GM21717 (cell line): ENCODE measurements at regions not wholly inside any gene's neighbourhood (a gene's known extent, or its start where the extent isn't known, plus 50 kb on each side); places are given as distances from the start of the nearest gene placed in this dataset.

Experiments
- ATAC-seq: cut with Tn5 transposase; IDR thresholded peaks from one replicate; pipeline ENCODE4 v1.9.1; 2021; ENCODE audit warnings: mild to moderate bottlenecking, moderate library complexity; ENCODE audit not compliant: unreplicated experiment

GRCh38 chr4:17188125-17188524 lies 289.7 kb upstream of the LDB2 start:
- ATAC-seq = no peak

DNA sequence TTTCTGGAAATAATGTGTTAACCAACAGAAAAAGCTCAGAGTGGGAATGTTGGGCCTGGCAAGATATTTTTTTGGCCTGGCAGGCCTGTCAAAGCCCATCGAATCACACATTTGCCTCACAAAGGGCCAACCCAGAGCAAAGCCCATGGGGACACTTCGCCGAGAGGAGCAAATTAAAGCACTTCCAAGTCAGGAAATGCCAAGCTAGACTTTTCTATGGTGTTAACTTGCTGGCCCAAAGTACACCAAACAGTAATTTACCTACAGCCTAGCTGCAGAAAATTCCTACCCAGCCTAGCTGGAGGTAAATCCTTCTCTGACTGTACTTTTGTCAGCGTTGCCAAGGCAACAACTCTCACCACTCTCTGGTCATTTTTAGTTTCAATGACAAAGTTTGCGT lies 288.6 kb upstream of the LDB2 start:
- ATAC-seq = no peak

DNA sequence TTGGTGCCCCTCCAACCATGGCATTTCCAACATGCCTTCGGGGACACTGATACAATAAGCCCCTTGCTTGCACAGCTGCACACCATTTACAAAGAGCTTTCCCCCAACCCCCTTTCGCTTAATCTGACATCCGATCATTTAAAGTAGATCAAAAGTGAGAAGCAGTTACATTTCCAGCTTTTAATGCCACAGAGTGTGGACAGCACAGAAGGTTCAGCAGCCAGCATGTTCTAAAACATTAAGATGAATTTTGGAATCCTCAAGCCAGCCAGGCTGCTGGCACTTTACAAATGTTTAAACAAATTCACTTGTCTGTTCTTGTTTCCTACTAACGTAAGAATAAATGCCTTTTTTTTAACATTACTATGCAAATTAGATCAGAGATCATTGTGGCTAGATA lies 284.4 kb upstream of the LDB2 start:
- ATAC-seq = no peak

DNA sequence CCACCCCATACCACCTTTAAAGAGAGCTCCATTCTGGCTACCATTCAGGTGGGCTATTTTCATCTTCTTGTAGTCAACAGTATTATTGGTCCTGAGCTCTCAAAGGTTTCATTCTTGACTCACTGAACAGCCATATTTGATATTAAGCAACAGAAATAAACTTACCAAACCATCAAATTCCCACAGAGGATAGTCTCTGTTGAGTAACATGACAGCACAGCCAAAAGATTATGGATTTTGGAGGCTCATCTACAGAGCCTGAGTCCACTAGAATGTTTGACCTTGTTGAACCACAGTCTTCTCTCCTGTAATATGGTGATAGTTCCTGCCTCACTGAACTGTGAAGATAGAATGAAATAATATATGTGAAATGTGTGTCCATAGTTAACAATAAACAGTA lies 276.3 kb upstream of the LDB2 start:
- ATAC-seq = no peak

- no peak for ATAC-seq
Measured at GRCh38 chr4:17173300-17173699, 274.9 kb upstream of the LDB2 start.

DNA sequence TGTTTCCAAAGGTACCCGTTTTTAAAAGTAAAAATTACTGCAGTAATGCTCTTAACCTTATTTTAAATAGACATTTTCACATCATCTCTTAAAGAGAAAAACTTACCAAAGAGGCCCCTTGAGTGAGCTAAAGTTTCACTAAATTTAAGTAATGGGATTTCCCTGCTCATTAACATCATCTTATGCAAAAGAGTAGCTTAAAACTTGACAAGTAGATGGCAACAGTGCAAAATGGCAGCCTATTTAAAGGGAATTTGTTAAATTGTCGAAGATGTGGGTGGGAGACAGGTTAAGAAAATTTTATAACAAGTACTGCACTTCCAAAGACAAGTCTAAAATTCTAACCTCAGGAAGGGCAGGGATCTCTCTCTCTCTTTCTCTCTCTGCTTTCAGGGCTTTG lies 271.7 kb upstream of the LDB2 start:
- no peak for ATAC-seq

GRCh38 chr4:17169699-17170098 lies 271.3 kb upstream of the LDB2 start:
- no peak for ATAC-seq

DNA sequence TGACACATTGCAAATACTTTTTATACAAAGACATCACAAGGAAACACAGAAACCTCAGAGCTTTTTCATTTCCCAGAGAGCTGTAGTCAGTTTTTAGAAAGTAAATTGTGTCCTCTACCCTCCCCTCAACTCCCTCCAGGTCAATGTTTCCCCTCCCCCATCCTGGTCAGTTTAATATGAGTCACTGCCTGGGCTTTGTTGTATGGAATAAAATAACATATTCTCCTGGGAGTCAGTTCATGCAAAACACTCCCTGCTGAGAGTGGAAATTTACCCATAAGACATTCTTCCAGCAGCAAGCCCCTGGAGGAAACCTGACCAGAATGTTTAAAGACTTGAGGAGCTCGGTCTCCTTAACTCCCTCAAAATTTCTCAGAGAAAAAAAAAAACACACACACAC lies 270.1 kb upstream of the LDB2 start:
- no peak for ATAC-seq

GRCh38 chr4:17166954-17167353 lies 268.5 kb upstream of the LDB2 start:
- no peak for ATAC-seq

DNA sequence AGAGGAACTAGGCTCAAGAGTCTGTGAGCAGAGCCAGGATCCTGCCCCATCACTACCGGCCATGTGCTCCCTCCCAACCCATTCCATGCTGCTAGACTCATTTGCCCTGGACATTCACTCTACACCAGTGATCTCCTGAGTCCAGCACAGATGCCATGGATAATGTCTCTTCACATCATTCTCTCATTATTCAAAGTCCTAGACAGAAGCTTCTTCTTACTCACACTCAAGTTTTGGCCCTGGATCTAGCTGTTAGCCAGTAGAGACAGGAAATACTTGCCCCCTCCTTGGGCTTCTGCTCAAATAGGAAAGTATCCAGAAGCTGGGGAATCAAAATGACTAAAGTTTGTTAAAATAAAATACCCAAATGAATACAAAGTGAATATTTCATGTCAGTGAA lies 266.8 kb upstream of the LDB2 start:
- no peak for ATAC-seq

DNA sequence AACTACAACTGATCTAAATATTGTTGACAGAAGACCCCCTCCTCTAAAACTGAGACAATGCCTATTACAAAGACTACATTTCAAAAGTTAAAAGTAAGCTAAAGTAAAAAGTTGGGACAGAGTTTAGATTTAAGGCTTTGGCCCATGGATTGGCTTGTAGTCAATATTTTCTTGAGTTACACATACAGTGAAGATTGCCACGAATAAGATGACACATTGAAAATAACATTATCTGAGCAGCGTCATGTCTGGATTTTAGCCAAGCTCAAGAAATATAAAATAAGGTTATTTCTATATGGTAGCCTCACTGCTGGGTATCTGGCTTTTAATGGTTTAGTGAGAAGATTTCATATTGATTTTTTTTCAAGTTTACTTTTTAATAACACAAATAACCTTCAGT lies 266.2 kb upstream of the LDB2 start:
- no peak for ATAC-seq

- no peak for ATAC-seq
Measured at GRCh38 chr4:17163156-17163771, 264.8 kb upstream of the LDB2 start.

DNA sequence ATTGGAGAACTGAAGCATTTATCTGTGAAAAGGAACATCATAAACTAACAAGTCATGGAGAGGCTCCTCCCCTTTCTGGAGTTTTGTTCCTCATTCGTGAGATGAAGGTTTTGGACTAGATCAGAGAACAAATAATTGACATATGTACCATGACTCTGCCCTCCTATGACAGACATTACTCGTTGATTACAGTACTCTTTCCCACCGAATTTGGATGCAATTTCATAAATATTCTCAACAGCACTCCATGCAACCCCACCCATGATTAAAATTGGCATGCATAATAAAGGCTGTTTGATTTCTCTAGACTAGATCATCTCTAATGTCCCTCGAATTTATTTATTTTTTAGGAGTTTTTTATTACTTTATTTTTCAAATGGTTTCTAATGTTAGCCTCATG lies 258.9 kb upstream of the LDB2 start:
- ATAC-seq = no peak

- no peak for ATAC-seq
Measured at GRCh38 chr4:17155486-17155885, 257.0 kb upstream of the LDB2 start.

DNA sequence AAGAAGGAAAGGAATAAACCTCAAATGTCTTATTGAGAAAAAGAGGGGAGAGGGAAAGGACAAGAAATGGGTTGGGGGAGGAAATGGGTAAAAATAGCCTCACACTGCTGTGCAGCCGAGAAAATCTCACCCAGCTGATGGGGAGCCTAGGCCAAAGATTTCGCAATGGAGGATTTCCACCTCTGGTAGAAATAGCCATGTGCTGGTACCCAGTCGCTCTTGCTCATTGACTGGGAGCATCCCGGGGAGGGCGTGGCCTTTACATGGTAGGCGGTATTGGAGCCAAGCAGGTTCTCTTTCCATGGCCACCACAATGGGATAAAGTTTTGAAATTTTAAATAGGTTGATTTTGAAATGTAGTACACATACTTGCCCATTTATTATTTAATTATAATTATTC lies 255.1 kb upstream of the LDB2 start:
- ATAC-seq = no peak

DNA sequence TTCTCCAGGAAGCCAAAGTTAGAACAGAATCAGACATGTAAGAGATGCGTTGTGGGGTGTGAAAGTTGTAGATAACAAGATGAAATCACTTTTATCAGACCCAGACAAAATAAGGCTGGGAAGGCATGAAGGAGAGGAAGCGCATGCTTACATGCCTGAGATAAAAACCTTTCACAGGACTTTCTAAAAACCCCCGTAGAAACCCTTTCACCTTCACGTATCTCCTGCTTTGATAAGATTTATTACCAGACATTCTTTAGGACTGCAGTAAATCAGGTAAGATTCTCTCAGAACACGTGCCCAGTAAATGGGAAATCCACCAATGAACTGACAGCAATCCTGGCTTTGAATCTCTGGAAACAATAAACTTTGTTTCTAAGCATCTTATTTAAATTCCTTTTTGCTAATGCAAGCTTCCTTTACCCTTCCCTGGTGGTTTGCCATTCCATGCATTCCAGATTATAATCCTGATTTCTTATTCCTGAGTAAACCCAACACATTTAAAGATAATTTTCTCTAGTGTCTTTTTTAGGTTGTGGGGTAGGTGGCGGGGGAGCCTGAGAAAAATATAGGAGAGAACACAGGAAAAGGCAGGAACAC lies 254.6 kb upstream of the LDB2 start:
- ATAC-seq = no peak

DNA sequence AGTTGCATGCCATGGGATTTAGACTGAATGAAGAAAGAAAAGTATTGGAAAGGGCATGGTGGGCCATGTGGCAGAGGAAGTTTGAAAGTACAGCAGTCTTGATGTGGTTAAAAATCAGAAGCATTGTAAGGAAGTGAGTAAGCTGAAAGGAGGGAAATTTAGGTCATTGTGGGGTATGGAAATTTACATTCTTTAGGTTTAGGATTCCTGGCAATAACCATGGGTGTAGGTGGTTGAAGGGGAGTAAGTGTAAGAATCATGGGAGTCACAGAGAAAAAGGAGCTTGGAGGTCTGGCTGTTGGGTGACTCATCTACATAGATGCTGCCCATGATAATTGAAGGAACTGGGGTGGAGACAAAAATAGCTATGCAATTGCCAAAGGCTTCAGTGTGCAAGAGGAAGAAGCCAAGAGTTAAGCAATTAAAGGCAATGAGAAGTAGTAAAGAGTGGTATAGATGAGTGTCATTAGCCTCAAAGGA lies 243.8 kb upstream of the LDB2 start:
- ATAC-seq = no peak

GRCh38 chr4:17138847-17139246 lies 240.4 kb upstream of the LDB2 start:
- ATAC-seq = no peak

DNA sequence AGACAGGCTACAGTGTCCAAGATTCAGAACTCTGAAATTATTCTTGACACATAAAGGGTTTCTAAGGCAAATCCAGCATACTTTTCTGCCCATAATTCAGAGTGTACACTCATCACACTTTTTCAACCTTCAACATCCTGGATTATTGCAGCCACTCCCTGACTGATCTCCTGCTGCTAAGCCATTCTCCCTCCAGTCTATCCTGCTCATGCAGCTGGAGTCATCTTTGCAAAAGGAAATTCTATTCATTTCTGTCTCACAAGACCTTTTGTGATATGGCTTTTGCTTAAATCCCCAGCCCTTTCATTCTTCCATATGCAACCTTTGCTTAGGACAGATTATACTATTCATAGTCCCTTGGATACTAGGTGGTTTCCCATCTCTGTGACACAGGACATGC lies 236.1 kb upstream of the LDB2 start:
- no peak for ATAC-seq

DNA sequence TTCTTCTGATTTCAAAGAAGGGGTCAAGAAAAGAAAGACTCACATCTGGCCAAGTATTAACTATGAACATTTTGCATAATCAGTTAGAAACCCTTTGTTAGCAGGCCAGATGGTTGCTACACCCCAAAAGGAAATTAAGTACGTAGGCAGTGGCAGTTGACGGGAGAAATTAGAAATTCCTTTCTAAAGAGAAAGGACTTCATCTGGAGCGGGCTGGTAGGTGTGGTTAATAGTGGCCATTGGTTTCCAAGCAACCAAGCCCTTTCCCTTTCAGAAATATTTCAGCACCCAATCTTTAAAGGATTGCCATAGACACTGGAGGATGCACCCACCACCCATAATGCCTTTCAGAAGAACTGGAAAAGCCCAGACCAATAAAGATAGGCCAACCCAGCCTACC lies 235.7 kb upstream of the LDB2 start:
- ATAC-seq = no peak

- no peak for ATAC-seq
Measured at GRCh38 chr4:17132226-17132625, 233.8 kb upstream of the LDB2 start.

DNA sequence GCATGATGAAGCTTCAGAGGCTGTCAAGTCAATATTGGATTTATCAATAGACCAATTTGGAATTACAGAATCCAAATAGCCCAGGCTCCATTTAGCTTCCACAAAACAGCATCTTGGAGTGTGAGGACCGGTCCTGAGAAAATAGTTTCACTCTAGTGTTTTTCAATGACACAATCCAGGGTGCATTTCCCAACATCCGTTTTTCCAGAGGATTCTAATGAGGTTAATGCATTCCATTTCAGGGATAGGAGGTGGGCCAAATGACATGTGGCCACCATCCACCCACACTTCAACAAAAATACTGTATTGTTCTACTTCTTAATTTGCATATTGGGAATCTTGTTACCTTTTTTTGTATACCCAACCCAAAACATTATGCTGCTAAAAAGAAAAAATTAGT lies 229.8 kb upstream of the LDB2 start:
- ATAC-seq = no peak

GRCh38 chr4:17126321-17126966 lies 228.0 kb upstream of the LDB2 start:
- no peak for ATAC-seq
